ENCODE measurements at regions not wholly inside any gene's neighbourhood (a gene's known extent, or its start where the extent isn't known, plus 50 kb on each side); places are given as distances from the start of the nearest gene placed in this dataset.
"Not testable (repeated sequence)": the region's sequence is repeated elsewhere in the genome, so short reads cannot be mapped to it uniquely, and the experiment has no call there.

DNA sequence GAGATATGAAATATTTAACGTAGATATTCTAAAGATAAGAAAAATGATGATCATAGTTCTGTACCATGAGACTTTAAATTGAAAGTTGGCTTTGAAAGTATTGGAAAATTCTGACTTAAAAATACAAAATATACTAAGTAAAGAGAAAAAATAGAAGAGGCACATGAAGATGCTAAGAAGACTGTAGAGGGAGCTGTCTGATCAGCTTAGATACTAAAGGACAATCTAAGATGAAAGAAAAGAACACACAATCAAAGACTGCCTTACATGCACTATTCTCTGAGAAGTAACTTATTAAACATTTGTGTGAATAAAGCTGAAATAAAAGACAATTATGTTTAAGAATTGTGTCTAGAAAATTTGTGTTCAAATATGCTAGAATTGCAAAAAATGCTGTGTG lies 55.1 kb downstream of the RBMXL2 start:
- Histone ChIP-seq H3K9me3 (peaks cover 4% of the 10 kb centered on the region), H3K4me1 (ENCODE audit: control insufficient read depth in 1 of 2, extremely low read depth in 1 of 2, insufficient read depth in 2 of 2, low read length in 2 of 2) (no peaks in the 10 kb centered on the region), H3K36me3 (ENCODE audit: control insufficient read depth in 2 of 2, extremely low read depth in 1 of 2, insufficient read depth in 1 of 2, low read length in 1 of 2) (no peaks in the 10 kb centered on the region), H3K27ac (ENCODE audit: low read length) (no peak overlapping the region), H3K4me3 (ENCODE audit: control insufficient read depth in 1 of 2, extremely low read depth in 1 of 2, low read length in 1 of 2) (no peak overlapping the region), H3K27me3 (replicated peaks in 1 of 2; ENCODE audit: control insufficient read depth in 2 of 2, extremely low read depth in 1 of 2, insufficient read depth in 2 of 2, low read length in 1 of 2) (no peaks in the 10 kb centered on the region)
- DNase-seq (peak in 1 of 35 experiments; percentile 26), ATAC-seq (replicated peaks in 1 of 4) (no peak)
- H3K36me3 Mint-ChIP-seq: no peaks in the 10 kb centered on the region
- H3K9me3 Mint-ChIP-seq: peaks cover 8 to 16% (median 9%) of the 10 kb centered on the region in 3 donors
- POLR2A ChIA-PET: no interaction called here
- peaks cover 6 to 19% of the 10 kb centered on the region in 2 donors for H3K27me3 Mint-ChIP-seq
- CTCF ChIA-PET: interaction anchor here in 1 of 2 donors (1.0 kb wide), 1 partner anchor 548 kb away, joined by 3 read pairs; no protein-coding TSS in a partner anchor
- H3K4me3 Mint-ChIP-seq: no peak overlapping the region
- WGBS (ENCODE audit: insufficient coverage): no CpG with 5 or more reads among the region's 1 CpG
- no peak overlapping the region for H3K27ac Mint-ChIP-seq
- H3K4me1 Mint-ChIP-seq: no peaks in the 10 kb centered on the region

DNA sequence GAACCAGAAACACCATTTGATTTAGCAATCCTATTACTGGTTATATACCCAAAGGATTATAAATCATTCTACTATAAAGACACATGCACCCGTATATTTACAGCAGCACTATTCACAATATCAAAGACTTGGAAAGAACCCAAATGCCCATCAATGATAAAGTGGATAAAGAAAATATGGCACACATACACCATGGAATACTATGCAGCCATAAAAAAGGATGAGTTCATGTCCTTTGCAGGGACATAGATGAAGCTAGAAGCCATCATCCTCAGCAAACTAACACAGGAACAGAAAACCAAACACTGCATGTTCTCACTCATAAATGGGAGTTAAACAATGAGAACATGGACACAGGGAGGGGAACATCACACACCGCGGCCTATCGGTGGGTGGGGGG lies 61.3 kb downstream of the RBMXL2 start:
- no CpG with 5 or more reads among the region's 4 CpGs for WGBS (ENCODE audit: insufficient coverage)

DNA sequence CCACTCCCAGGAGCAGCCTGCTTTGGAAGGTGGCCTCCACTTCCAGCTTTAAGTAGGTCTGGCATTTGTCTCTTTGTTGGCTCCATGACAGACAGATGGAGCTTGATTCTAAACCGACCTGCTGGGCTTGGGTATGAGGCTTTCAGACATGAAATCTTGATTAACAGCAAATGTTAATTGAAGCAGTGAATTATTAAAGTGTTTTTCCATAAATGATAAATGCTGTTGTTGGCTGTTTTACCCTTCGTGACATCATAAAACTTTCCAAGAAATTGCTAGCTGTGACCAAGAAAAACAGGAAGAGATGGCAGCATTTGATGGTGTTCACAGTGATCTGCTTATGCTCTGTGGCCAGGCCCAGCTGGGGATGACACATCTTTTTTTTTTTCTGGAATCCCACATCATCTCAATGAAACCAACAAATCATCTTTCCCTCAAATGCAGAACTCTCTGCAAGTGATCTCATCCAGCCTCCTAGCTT lies 66.1 kb downstream of the RBMXL2 start:
- Mint-ChIP-seq H3K36me3 (no peaks in the 10 kb centered on the region), H3K4me3 (no peak overlapping the region), H3K4me1 (no peaks in the 10 kb centered on the region), H3K27me3 (peaks cover 12 to 14% of the 10 kb centered on the region in 2 donors), H3K27ac (no peak overlapping the region), H3K9me3 (no peaks in the 10 kb centered on the region)
- no peak overlapping the region for H3K4me3 ChIP-seq (ENCODE audit: control insufficient read depth in 1 of 2, extremely low read depth in 1 of 2, low read length in 1 of 2)
- DNase-seq (no peak), ATAC-seq (replicated peaks in 1 of 4) (no peak)
- ChIA-PET CTCF (no interaction called here), POLR2A (no interaction called here)
- H3K27ac ChIP-seq (ENCODE audit: low read length): no peak overlapping the region
- no peaks in the 10 kb centered on the region for H3K9me3 ChIP-seq
- H3K4me1 ChIP-seq (ENCODE audit: control insufficient read depth in 1 of 2, extremely low read depth in 1 of 2, insufficient read depth in 2 of 2, low read length in 2 of 2): no peaks in the 10 kb centered on the region
- H3K36me3 ChIP-seq (ENCODE audit: control insufficient read depth in 2 of 2, extremely low read depth in 1 of 2, insufficient read depth in 1 of 2, low read length in 1 of 2): no peaks in the 10 kb centered on the region
- WGBS (ENCODE audit: insufficient coverage): 29% methylated on average over 1 of the region's 2 CpGs
- H3K27me3 ChIP-seq (replicated peaks in 1 of 2; ENCODE audit: control insufficient read depth in 2 of 2, extremely low read depth in 1 of 2, insufficient read depth in 2 of 2, low read length in 1 of 2): no peaks in the 10 kb centered on the region

More for the DNA sequence above, 61.3 kb downstream of the RBMXL2 start:
- DNase-seq; H3K36me3 Mint-ChIP-seq; CTCF ChIA-PET; H3K27ac Mint-ChIP-seq; H3K27me3 ChIP-seq (replicated peaks in 1 of 2; ENCODE audit: control insufficient read depth in 2 of 2, extremely low read depth in 1 of 2, insufficient read depth in 2 of 2, low read length in 1 of 2); H3K9me3 ChIP-seq; H3K36me3 ChIP-seq (ENCODE audit: control insufficient read depth in 2 of 2, extremely low read depth in 1 of 2, insufficient read depth in 1 of 2, low read length in 1 of 2); ATAC-seq (replicated peaks in 1 of 4); H3K4me1 Mint-ChIP-seq; H3K4me3 ChIP-seq (ENCODE audit: control insufficient read depth in 1 of 2, extremely low read depth in 1 of 2, low read length in 1 of 2); H3K4me1 ChIP-seq (ENCODE audit: control insufficient read depth in 1 of 2, extremely low read depth in 1 of 2, insufficient read depth in 2 of 2, low read length in 2 of 2); H3K4me3 Mint-ChIP-seq; H3K27ac ChIP-seq (ENCODE audit: low read length): not testable (repeated sequence)
- H3K27me3 Mint-ChIP-seq: peaks cover 0 to 13% of the 10 kb centered on the region in 2 donors
- H3K9me3 Mint-ChIP-seq: peaks cover 9 to 22% (median 17%) of the 10 kb centered on the region in 3 donors
- POLR2A ChIA-PET: interaction anchor here in 1 of 2 donors (0.7 kb wide), 1 partner anchor 32 kb away, joined by 5 read pairs; no protein-coding TSS in a partner anchor

DNA sequence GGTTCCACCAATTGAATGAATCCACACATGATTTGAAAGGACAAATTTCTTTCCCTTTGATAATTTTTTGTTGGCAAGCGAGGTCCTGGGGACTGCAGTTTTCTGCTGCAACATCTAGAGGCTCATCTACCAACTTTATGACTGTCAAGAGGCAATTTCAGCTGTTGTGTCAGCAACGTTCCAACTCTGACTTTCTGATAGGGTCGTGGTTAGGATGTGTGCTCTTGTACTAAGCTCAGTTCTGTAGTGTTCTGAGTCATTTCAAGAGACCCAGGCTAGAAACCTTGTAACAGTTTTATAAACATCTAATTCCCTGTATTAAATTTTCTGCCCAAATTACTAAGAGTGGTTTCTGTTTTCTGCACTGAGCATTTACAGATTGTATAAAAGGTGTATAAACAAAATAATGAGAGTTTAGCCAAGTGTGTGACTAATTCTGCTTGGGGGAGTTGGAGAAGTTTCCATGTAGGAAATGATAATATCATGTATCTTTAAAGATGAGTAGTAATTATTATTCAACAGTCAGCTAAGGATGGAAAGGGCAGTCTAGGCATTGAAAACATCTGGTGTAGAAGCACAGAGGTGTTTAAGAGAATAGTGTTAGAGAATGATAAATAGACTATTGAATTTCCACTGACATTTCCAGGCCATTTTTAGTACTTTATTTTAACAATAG lies 72.2 kb downstream of the RBMXL2 start:
- Mint-ChIP-seq H3K27ac (no peak overlapping the region), H3K27me3 (peaks cover 15 to 23% of the 10 kb centered on the region in 2 donors), H3K9me3 (no peaks in the 10 kb centered on the region), H3K4me1 (no peaks in the 10 kb centered on the region), H3K4me3 (no peak overlapping the region), H3K36me3 (no peaks in the 10 kb centered on the region)
- ATAC-seq (replicated peaks in 1 of 4) (no peak), DNase-seq (no peak)
- H3K4me1 ChIP-seq (ENCODE audit: control insufficient read depth in 1 of 2, extremely low read depth in 1 of 2, insufficient read depth in 2 of 2, low read length in 2 of 2): no peaks in the 10 kb centered on the region
- H3K4me3 ChIP-seq (ENCODE audit: control insufficient read depth in 1 of 2, extremely low read depth in 1 of 2, low read length in 1 of 2): no peak overlapping the region
- CTCF ChIA-PET: no interaction called here
- no peaks in the 10 kb centered on the region for H3K27me3 ChIP-seq (replicated peaks in 1 of 2; ENCODE audit: control insufficient read depth in 2 of 2, extremely low read depth in 1 of 2, insufficient read depth in 2 of 2, low read length in 1 of 2)
- POLR2A ChIA-PET: no interaction called here
- H3K36me3 ChIP-seq (ENCODE audit: control insufficient read depth in 2 of 2, extremely low read depth in 1 of 2, insufficient read depth in 1 of 2, low read length in 1 of 2): no peaks in the 10 kb centered on the region
- H3K27ac ChIP-seq (ENCODE audit: low read length): no peak overlapping the region
- no peaks in the 10 kb centered on the region for H3K9me3 ChIP-seq
- whole genome bisulfite sequencing (ENCODE audit: insufficient coverage): no CpG with 5 or more reads among the region's 3 CpGs

DNA sequence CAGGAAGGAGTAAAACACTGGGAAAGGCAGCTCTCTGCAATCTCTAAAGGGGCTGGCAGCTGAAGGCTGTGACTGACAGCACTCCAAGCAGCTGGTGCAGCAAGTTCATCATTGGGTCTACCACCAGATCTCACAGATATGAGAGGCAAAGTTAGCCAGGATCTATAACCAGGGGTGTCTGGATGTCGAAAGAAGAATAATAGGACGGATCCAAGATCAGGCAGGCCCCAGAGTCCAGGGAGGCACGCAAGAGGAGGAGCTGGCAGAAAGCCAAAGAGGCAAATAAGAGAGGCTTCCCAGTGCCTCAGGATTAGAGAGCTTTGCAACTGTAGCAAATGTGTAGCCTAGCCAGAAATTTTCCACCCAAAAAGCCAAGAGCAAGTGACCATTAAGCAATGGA lies 77.1 kb downstream of the RBMXL2 start:
- CTCF ChIA-PET: no interaction called here
- Histone ChIP-seq H3K27me3 (replicated peaks in 1 of 2; ENCODE audit: control insufficient read depth in 2 of 2, extremely low read depth in 1 of 2, insufficient read depth in 2 of 2, low read length in 1 of 2) (no peaks in the 10 kb centered on the region), H3K4me1 (ENCODE audit: control insufficient read depth in 1 of 2, extremely low read depth in 1 of 2, insufficient read depth in 2 of 2, low read length in 2 of 2) (no peaks in the 10 kb centered on the region), H3K36me3 (ENCODE audit: control insufficient read depth in 2 of 2, extremely low read depth in 1 of 2, insufficient read depth in 1 of 2, low read length in 1 of 2) (no peaks in the 10 kb centered on the region), H3K4me3 (ENCODE audit: control insufficient read depth in 1 of 2, extremely low read depth in 1 of 2, low read length in 1 of 2) (no peak overlapping the region), H3K27ac (ENCODE audit: low read length) (no peak overlapping the region), H3K9me3 (no peaks in the 10 kb centered on the region)
- DNase-seq (no peak), ATAC-seq (replicated peaks in 1 of 4) (no peak)
- H3K27me3 Mint-ChIP-seq: peaks cover 3 to 15% of the 10 kb centered on the region in 2 donors
- no peak overlapping the region for H3K4me3 Mint-ChIP-seq
- H3K9me3 Mint-ChIP-seq: no peaks in the 10 kb centered on the region
- WGBS (ENCODE audit: insufficient coverage): 54% methylated on average over 3 of the region's 3 CpGs
- no peaks in the 10 kb centered on the region for H3K36me3 Mint-ChIP-seq
- H3K27ac Mint-ChIP-seq: no peak overlapping the region
- POLR2A ChIA-PET: no interaction called here
- H3K4me1 Mint-ChIP-seq: no peaks in the 10 kb centered on the region

DNA sequence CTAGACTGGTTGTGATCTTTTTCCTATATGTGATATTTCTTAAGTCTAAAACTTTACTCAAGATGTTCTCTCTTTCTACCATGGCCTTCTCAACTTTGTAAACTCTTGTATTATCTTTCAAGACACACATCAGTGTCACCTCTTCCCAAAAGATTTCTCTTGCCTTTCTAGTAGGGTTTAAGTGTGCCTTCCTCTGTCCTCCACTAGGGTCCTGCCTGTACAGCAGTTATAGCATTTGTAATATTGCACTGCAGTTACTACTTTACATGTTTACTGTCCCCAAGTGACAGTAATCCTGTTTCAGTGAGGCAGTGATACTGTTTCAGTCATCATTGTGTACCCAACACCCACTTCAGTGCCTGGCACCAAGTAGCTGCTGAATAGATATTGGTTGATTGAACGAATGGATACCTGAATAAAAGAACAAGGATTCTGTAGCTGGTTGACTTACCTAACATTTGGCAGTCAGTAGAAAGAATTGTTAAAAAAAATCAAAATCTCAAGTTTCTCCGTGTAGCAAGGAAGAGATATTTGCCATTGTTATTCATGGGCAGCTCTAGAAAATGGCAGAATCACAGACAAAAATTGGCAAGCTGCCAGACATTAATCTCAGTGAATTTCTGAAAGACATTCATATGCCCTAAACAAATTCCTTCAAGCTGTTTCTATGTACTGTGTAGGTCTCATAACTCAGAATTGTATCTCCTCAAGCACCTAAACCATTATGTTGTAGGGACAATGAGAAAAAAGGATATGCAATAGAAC lies 79.4 kb downstream of the RBMXL2 start:
- ChIA-PET CTCF (interaction anchor here in 1 of 2 donors (0.5 kb wide), 1 partner anchor 31 kb away, joined by 3 read pairs; no protein-coding TSS in a partner anchor), POLR2A (no interaction called here)
- no peak overlapping the region for H3K4me3 Mint-ChIP-seq
- DNase-seq (no peak), ATAC-seq (replicated peaks in 1 of 4) (no peak)
- Histone ChIP-seq H3K27ac (ENCODE audit: low read length) (no peak overlapping the region), H3K9me3 (no peaks in the 10 kb centered on the region), H3K27me3 (replicated peaks in 1 of 2; ENCODE audit: control insufficient read depth in 2 of 2, extremely low read depth in 1 of 2, insufficient read depth in 2 of 2, low read length in 1 of 2) (no peaks in the 10 kb centered on the region), H3K4me1 (ENCODE audit: control insufficient read depth in 1 of 2, extremely low read depth in 1 of 2, insufficient read depth in 2 of 2, low read length in 2 of 2) (no peaks in the 10 kb centered on the region), H3K36me3 (ENCODE audit: control insufficient read depth in 2 of 2, extremely low read depth in 1 of 2, insufficient read depth in 1 of 2, low read length in 1 of 2) (no peaks in the 10 kb centered on the region), H3K4me3 (ENCODE audit: control insufficient read depth in 1 of 2, extremely low read depth in 1 of 2, low read length in 1 of 2) (no peak overlapping the region)
- H3K27me3 Mint-ChIP-seq: peaks cover 0 to 5% of the 10 kb centered on the region in 2 donors
- 43% methylated on average over 1 of the region's 2 CpGs for WGBS (ENCODE audit: insufficient coverage)
- no peaks in the 10 kb centered on the region for H3K36me3 Mint-ChIP-seq
- no peaks in the 10 kb centered on the region for H3K9me3 Mint-ChIP-seq
- no peak overlapping the region for H3K27ac Mint-ChIP-seq
- no peaks in the 10 kb centered on the region for H3K4me1 Mint-ChIP-seq

Data from T-cell (primary cell).